CD4-positive, CD25-positive, alpha-beta regulatory T cell (primary cell): ENCODE measurements at regions not wholly inside any gene's neighbourhood (a gene's known extent, or its start where the extent isn't known, plus 50 kb on each side); places are given as distances from the start of the nearest gene placed in this dataset.

ENCODE experiments used
- ATAC-seq, 2 donors: fragments of 150-1000 bp; cut with Tn5 transposase; one replicate each; pipeline ENCODE4 v1.10.0; 2021; ENCODE audit warnings: low read depth in 2 of 2, moderate number of reproducible peaks in 2 of 2, moderate library complexity in 1 of 2
- DNase-seq, 3 donors: peaks; one replicate each; pipeline versions ENCODE4 v3.0.0 to v3.0.0-alpha.2; 2012 to 2022; ENCODE audit warnings: mixed read lengths in 1 of 3
- H3K27ac ChIP-seq: one replicate; pipeline ENCODE4 v1.7.0; 2013; ENCODE audit warnings: mild to moderate bottlenecking, low read length; ENCODE audit not compliant: insufficient read depth, poor library complexity, severe bottlenecking
- H3K27me3 ChIP-seq: one replicate; pipeline ENCODE4 v1.7.0; 2013; ENCODE audit warnings: low read length; ENCODE audit not compliant: control insufficient read depth, insufficient read depth
- H3K36me3 ChIP-seq: one replicate; pipeline ENCODE4 v1.7.0; 2013; ENCODE audit warnings: mild to moderate bottlenecking, low read length, moderate library complexity; ENCODE audit not compliant: control insufficient read depth, insufficient read depth
- H3K4me1 ChIP-seq: 2 replicates; pipeline ENCODE4 v1.7.0; 2013; ENCODE audit warnings: mild to moderate bottlenecking, low read length; ENCODE audit not compliant: insufficient read depth, control insufficient read depth, poor library complexity, severe bottlenecking
- H3K4me3 ChIP-seq: one replicate; pipeline ENCODE4 v1.7.0; 2013; ENCODE audit warnings: low read depth, mild to moderate bottlenecking, low read length, moderate library complexity
- H3K9me3 ChIP-seq, 2 experiments: 1 replicate in 1 of 2; 2 replicates in 1 of 2; pipeline ENCODE4 v1.7.0; 2013; ENCODE audit warnings: low read length in 2 of 2, mild to moderate bottlenecking in 1 of 2, moderate library complexity in 1 of 2; ENCODE audit not compliant: control insufficient read depth in 2 of 2
- H3K27ac Mint-ChIP-seq, 3 donors: one replicate each; pipeline ENCODE4 v1.8.0; 2020 to 2022; ENCODE audit warnings: mild to moderate bottlenecking in 3 of 3, mixed read lengths in 3 of 3, moderate library complexity in 2 of 3
- H3K27me3 Mint-ChIP-seq: one replicate; pipeline ENCODE4 v1.8.0; 2022; ENCODE audit warnings: mild to moderate bottlenecking, mixed read lengths
- H3K36me3 Mint-ChIP-seq: one replicate; pipeline ENCODE4 v1.8.0; 2020; ENCODE audit warnings: mixed read lengths
- H3K4me1 Mint-ChIP-seq, 4 donors: one replicate each; pipeline ENCODE4 v1.8.0; 2020 to 2022; ENCODE audit warnings: mixed read lengths in 4 of 4, mild to moderate bottlenecking in 1 of 4
- H3K4me3 Mint-ChIP-seq, 4 donors: one replicate each; pipeline ENCODE4 v1.8.0; 2020 to 2022; ENCODE audit warnings: mild to moderate bottlenecking in 4 of 4, mixed read lengths in 4 of 4, moderate library complexity in 3 of 4
- H3K9me3 Mint-ChIP-seq, 7 donors: one replicate each; pipeline ENCODE4 v1.8.0; 2020 to 2022; ENCODE audit warnings: mixed read lengths in 7 of 7, mild to moderate bottlenecking in 3 of 7, moderate library complexity in 2 of 7

DNA sequence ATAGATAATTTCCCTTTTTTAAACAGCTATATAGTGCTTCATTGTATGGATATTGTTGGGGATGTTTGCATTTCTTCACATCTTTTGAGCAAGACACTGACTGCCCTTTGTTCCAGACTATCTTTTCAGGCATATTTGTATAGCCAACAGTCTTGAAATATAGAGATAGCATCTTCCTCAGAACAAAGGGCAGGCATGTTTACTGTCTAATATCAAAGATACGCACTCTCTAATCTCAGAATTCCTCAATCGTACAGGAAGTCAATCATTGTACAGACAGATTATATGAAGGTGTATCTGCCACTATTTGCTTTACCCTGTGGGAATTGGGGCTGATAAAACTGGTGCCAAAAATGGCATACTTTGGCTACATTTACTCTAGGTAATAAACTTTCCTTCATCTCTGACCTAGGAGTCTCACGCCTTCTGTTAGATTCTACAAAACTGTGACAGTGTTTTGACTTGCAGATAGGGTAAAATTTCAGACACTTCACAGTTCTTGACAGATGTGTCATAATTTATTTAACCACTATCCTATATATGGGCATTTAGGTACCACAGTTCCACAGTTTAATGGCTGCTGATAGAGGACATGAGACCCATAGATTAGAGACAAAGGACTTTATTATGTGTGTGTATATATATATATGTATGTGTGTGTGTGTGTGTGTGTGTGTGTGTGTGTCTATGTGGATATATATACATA, 321.0 kb downstream of the IGSF11 start:
- no peak overlapping the region for H3K4me3 ChIP-seq
- H3K4me3 Mint-ChIP-seq = no peak overlapping the region
- no peak overlapping the region for H3K27ac ChIP-seq
- H3K27me3 ChIP-seq = no peaks in the 10 kb centered on the region
- no peak overlapping the region for H3K27ac Mint-ChIP-seq
- no peaks in the 10 kb centered on the region for H3K36me3 Mint-ChIP-seq
- no peaks in the 10 kb centered on the region for H3K4me1 Mint-ChIP-seq
- H3K4me1 ChIP-seq = no peaks in the 10 kb centered on the region
- peaks cover 0 to 3% (median 0%) of the 10 kb centered on the region in 7 donors for H3K9me3 Mint-ChIP-seq
- no peaks in the 10 kb centered on the region for H3K27me3 Mint-ChIP-seq
- no peak for DNase-seq
- no peak for ATAC-seq
- no peaks in the 10 kb centered on the region for H3K9me3 ChIP-seq
- H3K36me3 ChIP-seq = no peaks in the 10 kb centered on the region

DNA sequence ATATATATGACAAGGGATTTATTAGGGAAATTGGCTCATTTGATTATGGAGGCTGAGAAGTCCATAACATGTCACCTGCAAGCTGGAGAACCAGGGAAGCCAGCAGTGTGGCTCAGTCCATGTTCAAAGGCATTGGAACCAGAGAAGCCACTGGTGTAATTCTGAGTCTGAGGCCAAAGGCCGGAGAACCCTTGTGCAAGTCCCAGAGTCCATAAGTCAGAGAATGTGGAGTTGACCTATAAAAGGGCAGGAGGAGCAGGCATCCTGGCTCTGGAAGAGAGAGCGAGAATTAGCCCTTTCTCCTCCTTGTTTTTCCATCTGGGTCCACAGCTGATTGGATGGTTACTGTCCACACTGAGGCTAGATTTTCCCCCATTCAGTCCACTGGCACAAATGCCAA, 319.8 kb downstream of the IGSF11 start:
- Histone ChIP-seq H3K4me1 (no peaks in the 10 kb centered on the region), H3K9me3 (peaks cover 2 to 3% of the 10 kb centered on the region in 2 experiments), H3K27ac (no peak overlapping the region), H3K27me3 (no peaks in the 10 kb centered on the region), H3K4me3 (no peak overlapping the region), H3K36me3 (no peaks in the 10 kb centered on the region)
- Mint-ChIP-seq H3K4me1 (no peaks in the 10 kb centered on the region), H3K9me3 (peaks cover 0 to 7% (median 4%) of the 10 kb centered on the region in 7 donors), H3K27ac (no peak overlapping the region), H3K4me3 (no peak overlapping the region), H3K36me3 (no peaks in the 10 kb centered on the region), H3K27me3 (no peaks in the 10 kb centered on the region)
- ATAC-seq (no peak), DNase-seq (no peak)

DNA sequence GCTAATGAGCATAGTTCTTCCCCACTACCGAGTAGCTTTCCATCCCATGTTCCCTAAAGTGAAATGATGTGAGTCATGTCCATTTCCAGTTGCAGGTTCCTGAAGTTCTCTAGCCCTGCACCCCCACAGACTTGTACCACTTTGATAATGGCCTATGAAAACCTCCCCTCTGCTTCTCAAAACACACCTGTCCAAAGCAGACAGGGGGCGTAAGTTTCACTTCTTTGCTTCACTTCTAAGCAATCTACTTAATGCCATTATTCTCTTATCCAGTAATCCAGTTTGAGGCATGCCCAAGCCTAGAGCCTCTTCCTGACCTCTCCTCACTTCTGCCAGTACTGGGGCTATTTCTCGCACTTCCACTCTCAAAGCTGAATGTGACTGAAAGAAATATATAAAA, 305.1 kb downstream of the IGSF11 start:
- no peaks in the 10 kb centered on the region for H3K9me3 ChIP-seq
- DNase-seq (no peak), ATAC-seq (no peak)
- H3K27ac Mint-ChIP-seq = no peak overlapping the region
- H3K27me3 Mint-ChIP-seq = no peaks in the 10 kb centered on the region
- H3K9me3 Mint-ChIP-seq = peaks cover 0 to 4% (median 1%) of the 10 kb centered on the region in 7 donors
- H3K4me1 ChIP-seq = no peaks in the 10 kb centered on the region
- no peaks in the 10 kb centered on the region for H3K4me1 Mint-ChIP-seq
- H3K36me3 ChIP-seq = no peaks in the 10 kb centered on the region
- H3K4me3 ChIP-seq = no peak overlapping the region
- no peaks in the 10 kb centered on the region for H3K36me3 Mint-ChIP-seq
- no peak overlapping the region for H3K27ac ChIP-seq
- no peaks in the 10 kb centered on the region for H3K27me3 ChIP-seq
- H3K4me3 Mint-ChIP-seq = no peak overlapping the region

DNA sequence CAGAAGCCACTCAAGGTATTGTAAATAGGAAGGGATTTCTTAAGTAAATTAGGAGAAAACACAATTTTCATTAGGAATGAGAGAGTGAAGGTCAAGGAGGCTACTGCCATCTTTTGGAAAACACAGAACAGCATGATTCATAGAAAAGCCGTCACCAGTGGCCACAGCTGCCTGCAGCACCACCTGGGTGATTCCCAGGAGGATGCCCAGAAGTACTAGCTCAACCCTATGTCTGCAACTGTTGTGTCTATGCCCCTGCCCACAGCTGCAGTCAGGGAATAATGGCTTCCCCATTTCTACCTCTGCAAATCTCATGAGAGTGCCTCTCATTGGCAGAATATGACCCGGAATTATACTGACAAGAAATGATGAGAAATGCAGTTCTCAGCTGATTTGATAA, 300.0 kb downstream of the IGSF11 start:
- H3K27ac ChIP-seq = no peak overlapping the region
- Mint-ChIP-seq H3K27ac (no peak overlapping the region), H3K4me1 (no peaks in the 10 kb centered on the region), H3K9me3 (peaks cover 0 to 8% (median 3%) of the 10 kb centered on the region in 7 donors), H3K4me3 (no peak overlapping the region), H3K27me3 (no peaks in the 10 kb centered on the region), H3K36me3 (no peaks in the 10 kb centered on the region)
- no peaks in the 10 kb centered on the region for H3K36me3 ChIP-seq
- DNase-seq (no peak), ATAC-seq (no peak)
- H3K27me3 ChIP-seq = no peaks in the 10 kb centered on the region
- H3K4me3 ChIP-seq = no peak overlapping the region
- H3K4me1 ChIP-seq = no peaks in the 10 kb centered on the region
- no peaks in the 10 kb centered on the region for H3K9me3 ChIP-seq

DNA sequence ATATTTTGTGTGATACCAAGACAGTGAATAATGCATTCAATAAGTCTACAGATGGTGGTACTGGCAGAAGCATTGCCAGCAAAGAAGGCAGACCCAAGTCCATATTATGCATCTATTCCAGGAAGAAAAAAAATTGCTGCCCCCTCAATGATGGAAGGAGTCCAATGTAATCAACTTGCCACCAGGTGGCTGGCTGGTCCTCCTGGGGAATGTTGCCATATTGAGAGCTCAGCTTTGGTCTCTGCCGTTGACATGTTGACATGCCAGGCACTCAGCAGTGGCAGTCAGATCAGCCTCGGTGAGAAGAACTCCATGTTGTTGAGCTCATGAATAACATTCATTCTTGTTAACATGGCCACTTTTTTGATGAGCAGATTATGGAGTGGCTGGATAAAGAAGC, 298.5 kb downstream of the IGSF11 start:
- Mint-ChIP-seq H3K9me3 (peaks cover 0 to 8% (median 3%) of the 10 kb centered on the region in 7 donors), H3K27ac (no peak overlapping the region), H3K4me1 (no peaks in the 10 kb centered on the region), H3K27me3 (no peaks in the 10 kb centered on the region), H3K36me3 (no peaks in the 10 kb centered on the region), H3K4me3 (no peak overlapping the region)
- Histone ChIP-seq H3K27me3 (no peaks in the 10 kb centered on the region), H3K4me3 (no peak overlapping the region), H3K27ac (no peak overlapping the region), H3K36me3 (no peaks in the 10 kb centered on the region), H3K9me3 (no peaks in the 10 kb centered on the region), H3K4me1 (no peaks in the 10 kb centered on the region)
- no peak for ATAC-seq
- DNase-seq = no peak

DNA sequence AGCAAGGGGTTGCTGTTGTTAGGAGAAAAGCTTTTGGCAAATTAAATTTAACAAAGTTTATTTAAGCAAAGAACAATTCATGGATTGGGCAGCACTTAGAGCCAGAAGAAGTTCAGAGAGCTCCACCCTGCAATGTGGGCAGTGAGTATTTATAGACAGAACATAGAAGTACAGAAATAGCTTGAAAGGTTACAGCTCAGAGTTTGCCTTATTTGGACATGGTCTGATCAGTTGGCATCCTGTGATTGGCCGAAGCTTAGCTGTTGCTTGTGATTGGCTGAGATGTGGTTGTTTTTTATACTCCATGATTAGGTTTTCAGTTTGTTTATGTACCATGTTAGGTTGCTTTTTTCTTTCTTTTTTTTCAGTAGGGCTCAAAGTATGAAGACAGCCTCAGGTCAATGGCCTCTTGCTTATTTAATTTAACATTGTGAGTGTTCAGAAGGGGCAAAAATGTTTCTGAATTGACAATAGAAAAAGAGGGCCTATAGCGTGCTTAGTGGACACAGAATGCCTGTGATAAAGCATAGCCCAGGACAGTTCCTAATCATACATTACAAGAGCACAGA, 293.8 kb downstream of the IGSF11 start:
- Mint-ChIP-seq H3K4me3 (no peak overlapping the region), H3K36me3 (no peaks in the 10 kb centered on the region), H3K9me3 (peaks cover 1 to 9% (median 5%) of the 10 kb centered on the region in 7 donors), H3K27me3 (no peaks in the 10 kb centered on the region), H3K4me1 (no peaks in the 10 kb centered on the region), H3K27ac (no peak overlapping the region)
- ATAC-seq (no peak), DNase-seq (no peak)
- H3K9me3 ChIP-seq = no peaks in the 10 kb centered on the region
- no peaks in the 10 kb centered on the region for H3K36me3 ChIP-seq
- H3K27ac ChIP-seq = no peak overlapping the region
- no peaks in the 10 kb centered on the region for H3K27me3 ChIP-seq
- no peak overlapping the region for H3K4me3 ChIP-seq
- H3K4me1 ChIP-seq = no peaks in the 10 kb centered on the region

DNA sequence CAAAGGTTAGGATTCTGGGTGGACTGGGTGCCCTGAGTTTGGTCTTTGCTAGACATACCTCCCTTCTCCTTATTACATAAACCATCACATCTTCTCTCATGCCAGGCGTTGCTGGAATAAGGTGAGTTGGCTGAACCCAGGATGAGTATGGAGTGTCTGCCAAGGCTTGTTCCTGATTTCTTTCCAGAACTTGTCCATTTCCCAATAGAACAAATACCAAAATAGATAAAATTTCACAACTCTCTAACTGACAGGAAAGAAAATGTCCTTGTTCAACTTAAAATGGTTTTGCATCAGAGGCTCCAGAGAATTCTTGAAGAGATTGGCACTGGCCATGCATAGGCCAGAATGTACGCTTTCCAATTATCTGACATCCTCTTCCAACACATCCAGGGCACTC, 291.9 kb downstream of the IGSF11 start:
- Histone ChIP-seq H3K9me3 (no peaks in the 10 kb centered on the region), H3K27me3 (no peaks in the 10 kb centered on the region), H3K4me1 (no peaks in the 10 kb centered on the region), H3K27ac (no peak overlapping the region), H3K36me3 (no peaks in the 10 kb centered on the region), H3K4me3 (no peak overlapping the region)
- no peak overlapping the region for H3K27ac Mint-ChIP-seq
- H3K4me1 Mint-ChIP-seq = no peaks in the 10 kb centered on the region
- no peaks in the 10 kb centered on the region for H3K27me3 Mint-ChIP-seq
- no peaks in the 10 kb centered on the region for H3K36me3 Mint-ChIP-seq
- ATAC-seq (no peak), DNase-seq (no peak)
- peaks cover 1 to 8% (median 5%) of the 10 kb centered on the region in 7 donors for H3K9me3 Mint-ChIP-seq
- no peak overlapping the region for H3K4me3 Mint-ChIP-seq

DNA sequence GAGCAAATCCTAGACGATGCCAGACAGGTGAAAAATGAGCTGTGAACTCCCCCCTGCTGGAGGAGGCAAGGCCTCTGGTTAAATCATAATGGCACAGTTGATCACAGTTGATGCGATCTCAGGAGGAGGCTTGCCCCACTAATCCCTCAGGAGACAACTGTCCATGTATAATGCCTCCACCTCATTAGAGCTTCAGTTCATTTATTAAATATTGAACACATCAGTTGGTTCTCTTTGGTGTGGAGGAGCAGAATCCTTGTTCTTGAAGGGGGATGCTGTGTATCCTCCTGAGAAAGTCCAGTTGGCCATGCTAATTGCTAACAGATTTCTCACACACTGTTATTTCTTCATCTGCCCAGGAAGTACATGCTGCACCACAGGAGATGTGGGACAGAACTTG, 290.5 kb downstream of the IGSF11 start:
- no peak overlapping the region for H3K27ac ChIP-seq
- H3K4me1 Mint-ChIP-seq = no peaks in the 10 kb centered on the region
- no peaks in the 10 kb centered on the region for H3K27me3 Mint-ChIP-seq
- no peak overlapping the region for H3K4me3 ChIP-seq
- no peak overlapping the region for H3K27ac Mint-ChIP-seq
- no peaks in the 10 kb centered on the region for H3K36me3 Mint-ChIP-seq
- no peaks in the 10 kb centered on the region for H3K27me3 ChIP-seq
- H3K4me1 ChIP-seq = no peaks in the 10 kb centered on the region
- DNase-seq (no peak), ATAC-seq (no peak)
- no peaks in the 10 kb centered on the region for H3K36me3 ChIP-seq
- H3K4me3 Mint-ChIP-seq = no peak overlapping the region
- H3K9me3 ChIP-seq = no peaks in the 10 kb centered on the region
- peaks cover 1 to 8% (median 5%) of the 10 kb centered on the region in 7 donors for H3K9me3 Mint-ChIP-seq
